Stimulated activated CD4-positive, alpha-beta T cell treated with anti-CD3 and anti-CD28 coated beads, Interleukin-15, amount 100 ng/mL, for 48 hours (primary cell): ENCODE measurements at regions not wholly inside any gene's neighbourhood (a gene's known extent, or its start where the extent isn't known, plus 50 kb on each side); places are given as distances from the start of the nearest gene placed in this dataset.
"Not testable (repeated sequence)": the region's sequence is repeated elsewhere in the genome, so short reads cannot be mapped to it uniquely, and the experiment has no call there.

Source experiments
- DNase-seq, 2 donors: peaks; one replicate each; pipeline ENCODE4 v3.0.0-alpha.2; 2020; ENCODE audit warnings: low read depth in 2 of 2

DNA sequence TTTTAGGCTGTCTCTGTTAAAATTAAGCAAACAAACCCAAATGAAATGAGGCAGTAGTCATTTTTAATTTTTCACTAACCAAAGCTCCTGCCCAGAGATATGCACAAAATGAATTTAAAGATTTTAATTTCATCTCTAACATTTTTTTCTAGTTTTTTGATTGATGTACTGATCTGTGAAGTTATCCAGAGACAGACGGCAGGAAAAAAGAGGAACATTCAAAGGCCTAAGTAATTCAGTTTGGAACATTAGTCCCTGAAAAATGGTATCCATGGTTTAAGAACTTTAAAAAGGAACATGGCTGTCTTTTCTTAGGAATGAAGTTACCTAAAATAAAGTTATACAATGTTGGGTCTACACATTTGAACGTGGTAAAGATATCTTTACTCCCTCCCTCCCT, 498.8 kb upstream of the LMO3 start:
- no peak for DNase-seq

- no peak for DNase-seq
Measured at GRCh38 chr12:17097674-17098073, 491.7 kb upstream of the LMO3 start.

DNA sequence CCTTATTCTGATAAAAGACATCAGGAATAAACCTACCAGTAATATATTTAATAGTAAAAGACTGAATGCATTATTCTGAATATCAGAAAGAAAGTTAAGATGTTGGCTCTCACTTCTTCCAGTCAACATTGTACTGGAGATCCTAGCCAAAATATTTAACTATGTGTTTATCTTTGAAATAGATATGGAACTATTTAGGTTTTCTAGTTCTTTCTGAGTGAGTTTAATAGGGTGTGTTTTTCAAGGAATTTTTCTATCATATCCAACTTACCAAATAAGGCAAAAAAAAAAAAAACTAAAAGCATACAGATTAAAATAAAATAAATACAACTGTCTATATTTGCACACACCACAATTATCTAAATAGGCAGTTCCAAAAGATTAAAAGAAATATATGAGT, 478.9 kb upstream of the LMO3 start:
- DNase-seq = no peak

GRCh38 chr12:17079251-17079909, 473.4 kb upstream of the LMO3 start:
- DNase-seq = no peak

DNA sequence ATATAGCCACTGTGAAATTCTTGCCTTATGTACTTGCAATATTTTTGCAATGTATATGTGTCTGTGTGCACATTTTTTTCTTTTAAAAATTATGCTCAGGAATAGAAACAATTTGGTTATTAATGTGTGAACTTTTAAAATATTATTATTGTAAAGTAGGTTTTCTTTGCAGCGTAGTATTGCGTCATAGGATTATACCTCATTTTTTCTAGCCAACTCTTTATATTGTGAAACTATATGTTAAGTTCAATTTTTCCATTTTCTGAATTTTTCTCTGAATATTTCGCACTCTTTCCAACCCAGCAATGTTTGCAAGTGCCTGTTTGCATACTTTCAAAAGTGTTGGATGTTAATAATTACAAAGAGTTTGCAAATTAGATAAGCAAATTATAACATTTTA, 471.6 kb upstream of the LMO3 start:
- no peak for DNase-seq

GRCh38 chr12:17076811-17077210, 470.8 kb upstream of the LMO3 start:
- DNase-seq = no peak

DNA sequence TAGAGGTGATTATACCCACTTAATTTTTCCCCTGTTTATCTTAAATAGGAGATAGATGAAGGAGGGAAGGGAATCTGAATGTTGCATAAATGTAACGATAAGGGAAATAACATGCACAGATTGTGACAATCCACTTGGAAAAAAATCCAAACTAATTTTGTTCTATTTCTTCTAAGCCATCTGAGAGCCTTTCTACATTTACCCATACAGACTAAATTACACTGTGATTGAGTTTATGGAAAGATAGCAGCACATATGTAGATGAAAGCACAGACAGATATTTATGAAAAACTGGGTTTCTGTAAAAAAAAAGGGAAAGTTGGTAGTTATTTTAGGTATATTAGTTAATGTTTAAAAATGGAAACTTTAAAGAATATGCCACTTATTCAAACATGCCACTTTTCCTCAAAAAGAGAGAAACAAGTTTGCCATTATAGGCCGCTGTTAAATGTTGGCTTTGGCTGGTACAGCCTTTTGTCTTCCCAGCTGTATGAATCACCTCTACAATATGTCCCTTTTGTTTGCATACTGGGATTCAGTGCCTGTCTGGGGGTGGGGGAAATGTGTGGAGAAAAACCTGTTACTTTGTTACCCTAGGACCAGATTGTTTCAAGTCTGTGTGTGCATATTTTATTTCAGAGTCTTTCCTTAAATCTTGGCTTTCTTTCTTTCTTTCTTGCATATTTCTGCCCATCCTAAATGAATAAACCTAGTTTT, 470.2 kb upstream of the LMO3 start:
- DNase-seq = no peak

DNA sequence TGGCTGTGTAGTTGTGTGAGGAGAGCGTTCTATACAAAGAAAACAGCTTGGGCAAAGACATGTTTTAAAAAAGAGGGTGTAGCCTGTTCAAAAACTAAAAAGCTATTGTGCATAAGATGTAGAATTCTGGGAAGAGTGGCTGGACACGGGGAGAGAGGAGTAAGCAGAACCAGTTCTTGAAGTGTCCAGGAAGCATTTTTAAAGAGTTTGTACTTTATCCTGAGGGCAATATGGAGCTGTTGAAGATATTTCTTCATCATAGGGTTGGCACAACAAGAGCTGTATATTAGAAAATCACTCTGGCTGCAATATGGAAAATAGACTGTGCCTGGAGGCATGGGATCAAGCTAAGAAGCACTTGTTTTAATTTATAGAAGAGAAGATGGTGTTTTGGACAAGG, 458.9 kb upstream of the LMO3 start:
- DNase-seq = no peak

DNA sequence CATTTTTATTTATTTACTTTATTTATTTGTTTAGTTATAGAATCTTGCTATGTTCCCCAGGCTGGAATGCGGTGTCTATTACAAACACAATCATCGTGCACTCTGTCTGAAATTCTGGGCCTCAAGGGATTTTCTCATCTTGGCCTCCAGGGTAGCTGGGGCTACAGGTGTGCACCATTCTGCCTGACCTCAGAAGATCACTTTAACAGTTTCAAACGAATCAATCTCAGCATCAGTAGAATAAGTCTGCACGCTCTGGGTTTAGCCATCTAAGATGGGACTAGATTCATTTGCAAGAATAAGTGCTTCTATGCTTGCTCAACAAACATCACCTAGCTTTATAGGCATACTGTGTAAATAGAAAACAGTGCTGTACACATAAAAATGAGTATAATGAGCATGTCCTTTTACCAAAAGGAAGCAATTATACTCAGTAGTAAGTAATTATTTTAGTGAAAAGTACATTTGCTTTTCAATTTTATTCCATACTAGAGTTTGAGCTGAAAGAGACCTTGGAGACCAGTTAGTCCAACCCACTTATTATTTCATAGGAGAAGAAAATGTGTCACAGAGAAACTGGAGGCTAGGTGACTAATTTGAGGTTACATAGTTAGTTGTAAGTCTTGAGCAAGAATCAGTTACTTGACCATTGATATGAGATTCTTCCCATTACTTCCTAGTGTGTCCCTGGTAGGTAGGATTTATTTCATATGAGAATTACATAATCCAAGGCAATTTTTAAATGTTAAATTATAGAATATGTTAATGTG, 456.5 kb upstream of the LMO3 start:
- no peak for DNase-seq

- DNase-seq = no peak
Measured at GRCh38 chr12:17060260-17060659, 454.3 kb upstream of the LMO3 start.

DNA sequence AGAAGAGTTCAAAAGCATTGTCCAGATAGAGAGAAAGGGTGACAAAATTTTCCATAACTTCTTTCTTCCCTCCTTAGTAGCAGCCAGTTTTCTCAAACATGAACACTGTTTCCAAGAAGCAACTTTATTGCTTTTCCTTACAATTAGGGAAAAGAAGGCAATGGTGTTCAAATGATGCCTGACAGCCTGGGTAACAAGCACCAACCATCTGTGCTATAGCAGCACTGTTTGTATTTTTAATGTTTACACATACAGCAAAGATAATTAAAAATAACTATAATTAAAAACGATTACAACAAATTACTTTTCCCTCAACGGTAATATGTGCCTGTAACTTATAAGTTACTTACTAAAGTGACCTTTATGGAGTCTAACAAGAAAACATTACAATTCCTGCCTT, 450.6 kb upstream of the LMO3 start:
- DNase-seq = no peak

GRCh38 chr12:17038923-17039322, 433.0 kb upstream of the LMO3 start:
- no peak for DNase-seq

DNA sequence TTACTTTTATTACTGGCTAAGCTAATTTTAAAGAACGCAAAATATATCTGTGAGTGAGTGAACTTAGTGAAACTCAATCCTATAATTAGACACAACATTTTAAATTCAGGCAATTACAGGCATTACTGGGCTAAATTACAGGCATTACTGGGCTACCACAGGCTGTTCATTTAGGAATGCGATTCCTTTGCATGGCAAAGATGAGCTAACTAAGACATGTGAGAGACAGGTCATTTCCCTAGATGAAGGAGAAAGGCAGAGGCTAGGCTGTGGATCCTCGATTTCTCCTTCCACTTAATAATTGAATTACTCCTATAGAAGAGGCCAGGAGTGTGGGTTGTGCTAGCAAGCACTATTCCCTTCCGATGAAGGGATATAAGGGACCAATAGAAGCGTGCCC, 429.4 kb upstream of the LMO3 start:
- no peak for DNase-seq

GRCh38 chr12:17030338-17030737, 424.4 kb upstream of the LMO3 start:
- DNase-seq = no peak

GRCh38 chr12:17028348-17028747, 422.4 kb upstream of the LMO3 start:
- DNase-seq = no peak

DNA sequence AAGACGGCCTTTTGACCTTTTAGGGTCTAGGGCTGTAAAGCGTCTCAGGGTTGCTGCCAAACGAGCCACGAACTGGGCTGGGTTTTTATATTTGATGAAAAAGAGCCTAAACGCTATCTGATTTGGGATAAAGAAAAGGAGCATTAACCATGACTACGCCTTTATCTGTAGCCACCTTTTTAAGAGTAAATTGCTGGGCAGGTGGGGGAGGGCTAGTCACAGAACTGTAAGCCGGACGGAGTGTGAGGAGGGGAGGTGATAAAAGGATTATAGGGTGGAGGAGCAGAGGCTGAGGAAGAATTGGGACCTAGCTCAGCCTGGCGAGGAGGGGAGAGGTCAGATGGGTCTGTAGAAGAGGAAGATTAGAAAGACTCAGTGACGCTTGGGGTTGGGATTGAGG, 419.5 kb upstream of the LMO3 start:
- DNase-seq = not testable (repeated sequence)

GRCh38 chr12:17020765-17021164, 414.8 kb upstream of the LMO3 start:
- DNase-seq = no peak

DNA sequence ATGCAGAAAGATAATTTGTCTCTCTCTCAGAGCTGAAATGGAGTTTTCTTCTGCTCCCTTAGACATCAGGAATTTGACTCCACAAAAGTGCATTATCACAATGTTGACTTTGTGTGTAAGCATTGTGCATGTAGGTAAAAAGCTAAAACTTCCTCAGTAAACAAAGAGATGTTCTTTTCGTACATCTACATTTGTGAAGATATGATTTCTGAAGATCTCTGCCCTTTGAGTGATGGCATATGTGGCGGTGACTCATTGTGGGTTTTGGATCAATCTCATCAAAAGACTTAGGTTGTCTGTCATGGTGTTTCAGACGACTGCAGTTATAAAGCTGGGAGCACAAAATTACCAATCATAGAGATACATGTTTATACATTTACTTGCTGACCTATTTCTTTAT, 411.4 kb upstream of the LMO3 start:
- no peak for DNase-seq

GRCh38 chr12:17016116-17016864, 410.3 kb upstream of the LMO3 start:
- no peak for DNase-seq

DNA sequence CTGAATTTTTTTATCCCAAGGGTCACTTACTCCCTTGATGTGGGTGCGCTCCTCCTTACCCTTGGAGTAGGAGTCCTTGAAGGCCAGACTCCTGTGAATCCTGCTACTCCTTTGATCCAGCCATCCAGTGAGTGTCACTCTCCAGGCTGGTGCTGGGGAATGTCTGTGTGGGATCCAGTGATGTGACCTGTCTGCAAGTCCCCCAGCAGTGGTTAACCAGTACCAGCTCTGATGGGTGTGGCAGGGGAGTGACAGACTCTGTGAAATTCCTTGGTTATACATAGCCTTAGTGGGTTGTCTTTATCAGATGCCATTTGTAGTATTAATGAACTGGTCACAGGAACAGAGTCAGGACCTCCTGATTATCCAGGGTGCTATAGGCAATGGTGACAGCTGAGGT, 409.5 kb upstream of the LMO3 start:
- no peak for DNase-seq

- DNase-seq = not testable (repeated sequence)
Measured at GRCh38 chr12:17007442-17008040, 401.6 kb upstream of the LMO3 start.

- not testable (repeated sequence) for DNase-seq
Measured at GRCh38 chr12:16998538-16998937, 392.6 kb upstream of the LMO3 start.
